GM23338 (cell line): ENCODE measurements at regions not wholly inside any gene's neighbourhood (a gene's known extent, or its start where the extent isn't known, plus 50 kb on each side); places are given as distances from the start of the nearest gene placed in this dataset.

Source experiments
- ATAC-seq: fragments of 200-7000 bp; cut with Tn5 transposase; 3 replicates; pipeline ENCODE4 v1.9.1; 2020
- DNase-seq: peaks from one replicate; pipeline ENCODE4 v3.0.0-alpha.2; 2015; ENCODE audit warnings: low spot score
- H2AFZ ChIP-seq: fragments of 200-600 bp; sonication (generic); 2 replicates; pipeline ENCODE4 v1.8.0; 2016; ENCODE audit warnings: antibody characterized with exemption, mild to moderate bottlenecking, moderate library complexity
- H3F3A ChIP-seq: fragments of 200-600 bp; sonication (generic); replicated peaks from 2 replicates; pipeline ENCODE4 v1.8.0; 2017; ENCODE audit warnings: antibody characterized with exemption, mixed run types, low read depth
- H3K27ac ChIP-seq: fragments of 200-600 bp; sonication (generic); 2 replicates; pipeline ENCODE4 v1.6.1; 2016; ENCODE audit warnings: low read depth
- H3K27me3 ChIP-seq: fragments of 200-600 bp; sonication (generic); 2 replicates; pipeline ENCODE4 v1.8.0; 2016; ENCODE audit warnings: mild to moderate bottlenecking, mixed run types, moderate library complexity; ENCODE audit not compliant: insufficient read depth
- H3K36me3 ChIP-seq: fragments of 200-600 bp; sonication (generic); 2 replicates; pipeline ENCODE4 v1.8.0; 2016; ENCODE audit warnings: mild to moderate bottlenecking; ENCODE audit not compliant: insufficient read depth
- H3K4me1 ChIP-seq: fragments of 200-600 bp; sonication (generic); 2 replicates; pipeline ENCODE4 v1.8.0; 2016; ENCODE audit warnings: mild to moderate bottlenecking, moderate library complexity; ENCODE audit not compliant: insufficient read depth
- H3K4me2 ChIP-seq: fragments of 200-600 bp; sonication (generic); 2 replicates; pipeline ENCODE4 v1.7.1; 2017; ENCODE audit warnings: mixed run types
- H3K4me3 ChIP-seq: fragments of 200-600 bp; sonication (generic); 2 replicates; pipeline ENCODE4 v1.6.1; 2016; ENCODE audit warnings: mixed run types
- H3K79me2 ChIP-seq: fragments of 200-600 bp; sonication (generic); replicated peaks from 2 replicates; pipeline ENCODE4 v1.8.0; 2017; ENCODE audit warnings: mild to moderate bottlenecking; ENCODE audit not compliant: insufficient read depth
- H3K9me2 ChIP-seq: fragments of 200-600 bp; sonication (generic); 2 replicates; pipeline ENCODE4 v1.8.0; 2017; ENCODE audit not compliant: insufficient read depth
- H4K20me1 ChIP-seq: fragments of 200-600 bp; sonication (generic); replicated peaks from 2 replicates; pipeline ENCODE4 v1.8.0; 2017; ENCODE audit warnings: mild to moderate bottlenecking; ENCODE audit not compliant: insufficient read depth
- H3K27ac Mint-ChIP-seq: 2 replicates; pipeline ENCODE4 v1.8.0; 2020; ENCODE audit warnings: inconsistent platforms, mild to moderate bottlenecking, moderate library complexity, mixed read lengths
- H3K27me3 Mint-ChIP-seq: 3 replicates; pipeline ENCODE4 v1.8.0; 2022; ENCODE audit warnings: low read depth, mild to moderate bottlenecking, moderate library complexity, mixed read lengths, inconsistent platforms; ENCODE audit not compliant: insufficient read depth, poor library complexity
- H3K36me3 Mint-ChIP-seq: 3 replicates; pipeline ENCODE4 v1.8.0; 2021; ENCODE audit warnings: low read depth, mild to moderate bottlenecking, inconsistent platforms, moderate library complexity, mixed read lengths
- H3K4me1 Mint-ChIP-seq: 3 replicates; pipeline ENCODE4 v1.8.0; 2020; ENCODE audit warnings: mild to moderate bottlenecking, inconsistent platforms, mixed read lengths
- H3K4me3 Mint-ChIP-seq: 3 replicates; pipeline ENCODE4 v1.8.0; 2021; ENCODE audit warnings: moderate library complexity, mild to moderate bottlenecking, inconsistent platforms, mixed read lengths
- H3K9me3 Mint-ChIP-seq: 3 replicates; pipeline ENCODE4 v1.8.0; 2020; ENCODE audit warnings: moderate library complexity, mild to moderate bottlenecking, inconsistent platforms, mixed read lengths
- CREB1 ChIP-seq: fragments of 250-450 bp; sonication (Bioruptor Pico); IDR thresholded peaks from 2 replicates; pipeline ENCODE4 v1.5.0; 2020; ENCODE audit warnings: low read depth, mild to moderate bottlenecking, moderate library complexity
- CTCF ChIP-seq, 2 experiments: fragments of 200-600 bp in 1 of 2; sonication (generic) in 1 of 2; conservative IDR thresholded peaks; 2 replicates each; pipeline versions ENCODE4 v1.5.1 to v1.6.1; 2016 to 2017; ENCODE audit warnings: antibody characterized with exemption in 2 of 2, low read depth in 2 of 2, mild to moderate bottlenecking in 2 of 2, moderate library complexity in 1 of 2
- ETS1 ChIP-seq: IDR thresholded peaks from 2 replicates; pipeline ENCODE4 v1.6.1; 2016; ENCODE audit warnings: antibody characterized with exemption
- EZH2 ChIP-seq: fragments of 200-600 bp; sonication (generic); IDR thresholded peaks from one replicate; pipeline ENCODE4 v1.8.0; 2017; ENCODE audit warnings: antibody characterized with exemption, mild to moderate bottlenecking, low read depth; ENCODE audit not compliant: unreplicated experiment
- EZH2phosphoT487 ChIP-seq: fragments of 200-600 bp; sonication (generic); IDR thresholded peaks from one replicate; pipeline ENCODE4 v1.8.1; 2018; ENCODE audit warnings: antibody characterized with exemption; ENCODE audit not compliant: unreplicated experiment
- JUNB ChIP-seq: IDR thresholded peaks from one replicate; pipeline ENCODE4 v1.6.1; 2016; ENCODE audit warnings: antibody characterized with exemption; ENCODE audit not compliant: unreplicated experiment
- NANOG ChIP-seq: IDR thresholded peaks from 2 replicates; pipeline ENCODE4 v1.6.1; 2016; ENCODE audit warnings: antibody characterized with exemption, borderline replicate concordance
- POLR2AphosphoS5 ChIP-seq: IDR thresholded peaks from 2 replicates; pipeline ENCODE4 v1.6.1; 2016; ENCODE audit warnings: antibody characterized with exemption, low read depth
- REST ChIP-seq: IDR thresholded peaks from one replicate; pipeline ENCODE4 v1.6.1; 2018; ENCODE audit warnings: antibody characterized with exemption; ENCODE audit not compliant: unreplicated experiment
- STAT1 ChIP-seq: IDR thresholded peaks from one replicate; pipeline ENCODE4 v1.6.1; 2016; ENCODE audit warnings: antibody characterized with exemption; ENCODE audit not compliant: unreplicated experiment
- ZNF114 ChIP-seq: fragments of 250-450 bp; sonication (Bioruptor Pico); IDR thresholded peaks from 2 replicates; pipeline ENCODE4 v1.5.0; 2020; ENCODE audit warnings: mild to moderate bottlenecking, moderate library complexity
- ZNF331 ChIP-seq: fragments of 250-450 bp; sonication (Bioruptor Pico); IDR thresholded peaks from 2 replicates; pipeline ENCODE4 v1.5.0; 2020; ENCODE audit warnings: low read depth, mild to moderate bottlenecking, moderate library complexity
- ZNF462 ChIP-seq: fragments of 250-450 bp; sonication (Bioruptor Pico); IDR thresholded peaks from 2 replicates; pipeline ENCODE4 v1.5.0; 2020; ENCODE audit warnings: mild to moderate bottlenecking, moderate library complexity

GRCh38 chr2:149993316-149993715, 405.7 kb upstream of the MMADHC start:
- Mint-ChIP-seq H3K4me3 (no peak overlapping the region), H3K9me3 (no peaks in the 10 kb centered on the region), H3K36me3 (no peaks in the 10 kb centered on the region), H3K27ac (no peak overlapping the region), H3K27me3 (no peaks in the 10 kb centered on the region), H3K4me1 (no peaks in the 10 kb centered on the region)
- Histone ChIP-seq H3F3A (no peaks in the 10 kb centered on the region), H3K4me3 (no peak overlapping the region), H4K20me1 (no peaks in the 10 kb centered on the region), H3K79me2 (no peaks in the 10 kb centered on the region), H3K27me3 (no peaks in the 10 kb centered on the region), H3K27ac (no peak overlapping the region), H3K36me3 (no peaks in the 10 kb centered on the region), H3K9me2 (peaks cover 15% of the 10 kb centered on the region; the same call in 1 of the 2 replicates), H3K4me1 (no peaks in the 10 kb centered on the region), H3K4me2 (no peak overlapping the region), H2AFZ (no peak overlapping the region)
- ATAC-seq (no peak), DNase-seq (no peak)
- TF ChIP-seq STAT1, result no peak
- TF ChIP-seq CREB1, result no peak
- no peak for TF ChIP-seq ZNF114 (CRISPR knock-in tag)
- TF ChIP-seq EZH2, result no peak
- no peak for TF ChIP-seq ZNF462
- no peak for TF ChIP-seq POLR2AphosphoS5
- TF ChIP-seq ZNF331 (CRISPR knock-in tag), result no peak
- TF ChIP-seq JUNB, result no peak
- no peak for TF ChIP-seq NANOG
- no peak for TF ChIP-seq ETS1
- no peak for TF ChIP-seq EZH2phosphoT487
- TF ChIP-seq REST, result no peak
- TF ChIP-seq CTCF (conservative IDR thresholded peaks at IDR 0.05; ENCODE audit: low read depth in 2 of 2), result no peak
